GM18858 (cell line): ENCODE measurements at regions not wholly inside any gene's neighbourhood (a gene's known extent, or its start where the extent isn't known, plus 50 kb on each side); places are given as distances from the start of the nearest gene placed in this dataset.

Experiments used
- ATAC-seq: cut with Tn5 transposase; IDR thresholded peaks from one replicate; pipeline ENCODE4 v1.9.1; 2021; ENCODE audit not compliant: unreplicated experiment

DNA sequence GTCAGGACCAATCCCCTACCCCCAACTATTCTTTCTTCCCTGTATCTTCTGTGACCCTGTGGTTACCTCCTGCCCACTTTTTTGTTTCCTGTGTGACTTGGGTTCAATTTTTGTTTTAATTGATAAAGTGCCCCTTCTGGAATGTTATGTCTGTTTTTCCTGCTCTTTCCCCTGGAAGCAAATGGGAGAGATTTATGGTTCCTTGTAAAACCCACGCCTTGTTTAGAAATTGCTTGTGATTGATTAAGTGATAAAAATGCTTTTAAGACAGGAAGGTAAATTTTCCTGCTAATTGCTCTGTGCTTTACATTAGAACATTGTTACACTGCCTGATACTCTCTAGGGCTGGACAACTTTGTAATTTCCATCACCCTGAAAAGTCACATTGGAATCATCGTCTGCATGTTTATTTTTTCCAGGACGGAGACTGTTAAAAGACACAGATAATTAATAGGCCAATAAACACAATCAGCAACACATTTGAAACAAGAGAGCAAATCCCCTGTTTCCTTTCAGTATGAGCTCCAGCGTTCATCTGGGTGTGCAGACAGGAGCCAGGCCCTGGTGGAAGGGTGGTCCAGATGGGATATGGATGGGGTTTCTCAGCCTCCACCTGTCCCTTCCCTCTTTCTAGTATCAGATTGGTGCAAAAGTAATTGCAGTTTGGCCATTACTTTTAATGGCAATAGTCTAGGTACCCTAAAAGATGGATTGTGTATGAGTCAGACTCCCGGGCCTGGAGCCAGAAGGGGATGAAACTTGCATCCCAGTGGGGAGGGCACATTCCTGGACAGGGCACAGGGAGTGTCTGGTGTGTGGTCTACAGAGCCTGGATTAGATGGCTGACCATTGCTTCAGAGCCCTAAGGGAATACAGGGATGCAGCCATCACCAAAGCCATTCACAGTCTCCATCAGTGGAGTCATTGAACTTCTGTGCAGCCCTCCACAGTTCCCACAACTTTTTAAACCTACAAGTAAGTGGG is 58.1 kb upstream of the AGBL1 start:
- no peak for ATAC-seq

- ATAC-seq, result no peak
Measured at GRCh38 chr15:86028961-86029360, 50.7 kb upstream of the AGBL1 start.
